ENCODE measurements at regions not wholly inside any gene's neighbourhood (a gene's known extent, or its start where the extent isn't known, plus 50 kb on each side); places are given as distances from the start of the nearest gene placed in this dataset.

- TF ChIP-seq, protein P1, sequence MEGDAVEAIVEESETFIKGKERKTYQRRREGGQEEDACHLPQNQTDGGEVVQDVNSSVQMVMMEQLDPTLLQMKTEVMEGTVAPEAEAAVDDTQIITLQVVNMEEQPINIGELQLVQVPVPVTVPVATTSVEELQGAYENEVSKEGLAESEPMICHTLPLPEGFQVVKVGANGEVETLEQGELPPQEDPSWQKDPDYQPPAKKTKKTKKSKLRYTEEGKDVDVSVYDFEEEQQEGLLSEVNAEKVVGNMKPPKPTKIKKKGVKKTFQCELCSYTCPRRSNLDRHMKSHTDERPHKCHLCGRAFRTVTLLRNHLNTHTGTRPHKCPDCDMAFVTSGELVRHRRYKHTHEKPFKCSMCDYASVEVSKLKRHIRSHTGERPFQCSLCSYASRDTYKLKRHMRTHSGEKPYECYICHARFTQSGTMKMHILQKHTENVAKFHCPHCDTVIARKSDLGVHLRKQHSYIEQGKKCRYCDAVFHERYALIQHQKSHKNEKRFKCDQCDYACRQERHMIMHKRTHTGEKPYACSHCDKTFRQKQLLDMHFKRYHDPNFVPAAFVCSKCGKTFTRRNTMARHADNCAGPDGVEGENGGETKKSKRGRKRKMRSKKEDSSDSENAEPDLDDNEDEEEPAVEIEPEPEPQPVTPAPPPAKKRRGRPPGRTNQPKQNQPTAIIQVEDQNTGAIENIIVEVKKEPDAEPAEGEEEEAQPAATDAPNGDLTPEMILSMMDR (IDR thresholded peaks at IDR 0.05) = no peak
- no peak for TF ChIP-seq POLR2A (IDR thresholded peaks at IDR 0.05)
These were observed 128.6 kb upstream of the CPM start for GRCh38 chr12:69061574-69061973.
